ENCODE measurements at regions not wholly inside any gene's neighbourhood (a gene's known extent, or its start where the extent isn't known, plus 50 kb on each side); places are given as distances from the start of the nearest gene placed in this dataset.

- H3K4me3 ChIP-seq (ENCODE audit: low read depth, low read length), result no peak overlapping the region
- no peak for TF ChIP-seq CTCF (IDR thresholded peaks at IDR 0.05; ENCODE audit: insufficient read depth, low read length)
- no peak for DNase-seq (ENCODE audit: low read depth)
These were observed 1312.7 kb upstream of the ACO1 start for GRCh38 chr9:31071606-31072286.

GRCh38 chr9:31078175-31078574, 1306.3 kb upstream of the ACO1 start:
- no peak for TF ChIP-seq CTCF (IDR thresholded peaks at IDR 0.05; ENCODE audit: insufficient read depth, low read length)
- H3K4me3 ChIP-seq (ENCODE audit: low read depth, low read length), result no peak overlapping the region
- no peak for DNase-seq (ENCODE audit: low read depth)

- DNase-seq (ENCODE audit: low read depth), result no peak
- no peak overlapping the region for H3K4me3 ChIP-seq (ENCODE audit: low read depth, low read length)
- no peak for TF ChIP-seq CTCF (IDR thresholded peaks at IDR 0.05; ENCODE audit: insufficient read depth, low read length)
These were observed 1300.1 kb upstream of the ACO1 start for GRCh38 chr9:31084350-31084749.

- no peak overlapping the region for H3K4me3 ChIP-seq (ENCODE audit: low read depth, low read length)
- TF ChIP-seq CTCF (IDR thresholded peaks at IDR 0.05; ENCODE audit: insufficient read depth, low read length), result no peak
- no peak for DNase-seq (ENCODE audit: low read depth)
These were observed 1294.8 kb upstream of the ACO1 start for GRCh38 chr9:31089549-31090221.

- no peak for DNase-seq (ENCODE audit: low read depth)
- TF ChIP-seq CTCF (IDR thresholded peaks at IDR 0.05; ENCODE audit: insufficient read depth, low read length), result no peak
- H3K4me3 ChIP-seq (ENCODE audit: low read depth, low read length), result no peak overlapping the region
These were observed 1284.1 kb upstream of the ACO1 start for GRCh38 chr9:31100311-31100710.

- no peak for DNase-seq (ENCODE audit: low read depth)
- H3K4me3 ChIP-seq (ENCODE audit: low read depth, low read length), result no peak overlapping the region
- TF ChIP-seq CTCF (IDR thresholded peaks at IDR 0.05; ENCODE audit: insufficient read depth, low read length), result no peak
These were observed 1280.6 kb upstream of the ACO1 start for GRCh38 chr9:31103836-31104235.
